ENCODE measurements at regions not wholly inside any gene's neighbourhood (a gene's known extent, or its start where the extent isn't known, plus 50 kb on each side); places are given as distances from the start of the nearest gene placed in this dataset.
"Not testable (repeated sequence)": the region's sequence is repeated elsewhere in the genome, so short reads cannot be mapped to it uniquely, and the experiment has no call there.

GRCh38 chr3:30539772-30540171 is 66.6 kb upstream of the TGFBR2 start:
- H2AK5ac ChIP-seq (ENCODE audit: low read length, severe bottlenecking) = no peak overlapping the region
- peak overlapping the region; percentile 76 for H3K9ac ChIP-seq (ENCODE audit: low read length)
- H3K9me3 ChIP-seq (ENCODE audit: control insufficient read depth, low read length) = no peaks in the 10 kb centered on the region
- H2AFZ ChIP-seq (ENCODE audit: low read depth, low read length) = no peak overlapping the region
- no peak overlapping the region for H3K18ac ChIP-seq (ENCODE audit: low read depth in 1 of 2, low read length in 2 of 2)
- H2BK120ac ChIP-seq (ENCODE audit: low read depth, low read length) = no peak overlapping the region
- H3K4me1 ChIP-seq (ENCODE audit: control insufficient read depth, insufficient read depth, low read depth, low read length) = no peaks in the 10 kb centered on the region
- H3K23ac ChIP-seq (ENCODE audit: low read length in 2 of 2) = no peak overlapping the region
- H3K79me1 ChIP-seq (replicated peaks; ENCODE audit: low read length, poor library complexity, severe bottlenecking) = no peaks in the 10 kb centered on the region
- no peaks in the 10 kb centered on the region for H3K27me3 ChIP-seq (ENCODE audit: control insufficient read depth in 1 of 2, insufficient read depth in 1 of 2, low read length in 2 of 2)
- no peak overlapping the region for H2BK12ac ChIP-seq (ENCODE audit: low read length in 2 of 2)
- 0% methylated on average over 1 of the region's 1 CpG for WGBS
- peak overlapping the region; percentile 93 for H3K27ac ChIP-seq (ENCODE audit: low read length, poor library complexity, severe bottlenecking)
- peak; percentile 42 for DNase-seq
- H4K91ac ChIP-seq (ENCODE audit: low read length) = no peak overlapping the region
- no peak overlapping the region for H3K4me2 ChIP-seq (ENCODE audit: low read length, poor library complexity, severe bottlenecking)
- H2BK15ac ChIP-seq (ENCODE audit: low read depth, poor library complexity, severe bottlenecking) = no peak overlapping the region
- no peak overlapping the region for H3K14ac ChIP-seq (ENCODE audit: low read length in 2 of 2)
- H3K4ac ChIP-seq (ENCODE audit: low read depth in 1 of 2, low read length in 2 of 2) = no peak overlapping the region
- no peak overlapping the region for H3K4me3 ChIP-seq (ENCODE audit: insufficient read depth in 1 of 2, low read depth in 1 of 2, low read length in 2 of 2)
- no peak overlapping the region for H2BK5ac ChIP-seq (ENCODE audit: low read depth, low read length, poor library complexity, severe bottlenecking)
- no peaks in the 10 kb centered on the region for H3K36me3 ChIP-seq (ENCODE audit: control insufficient read depth in 1 of 2, insufficient read depth in 2 of 2, low read depth in 1 of 2, low read length in 2 of 2)
- H4K8ac ChIP-seq (ENCODE audit: low read length) = no peak overlapping the region

GRCh38 chr3:30541156-30541555 is 65.2 kb upstream of the TGFBR2 start:
- not testable (repeated sequence) for H3K14ac ChIP-seq (ENCODE audit: low read length in 2 of 2); H3K27ac ChIP-seq (ENCODE audit: low read length, poor library complexity, severe bottlenecking); H3K27me3 ChIP-seq (ENCODE audit: control insufficient read depth in 1 of 2, insufficient read depth in 1 of 2, low read length in 2 of 2); H4K91ac ChIP-seq (ENCODE audit: low read length); H2AFZ ChIP-seq (ENCODE audit: low read depth, low read length); H4K8ac ChIP-seq (ENCODE audit: low read length); H2BK12ac ChIP-seq (ENCODE audit: low read length in 2 of 2); H3K4me2 ChIP-seq (ENCODE audit: low read length, poor library complexity, severe bottlenecking); H3K4me1 ChIP-seq (ENCODE audit: control insufficient read depth, insufficient read depth, low read depth, low read length); H2BK5ac ChIP-seq (ENCODE audit: low read depth, low read length, poor library complexity, severe bottlenecking); H3K23ac ChIP-seq (ENCODE audit: low read length in 2 of 2); H2BK120ac ChIP-seq (ENCODE audit: low read depth, low read length); H3K4ac ChIP-seq (ENCODE audit: low read depth in 1 of 2, low read length in 2 of 2); DNase-seq; H3K18ac ChIP-seq (ENCODE audit: low read depth in 1 of 2, low read length in 2 of 2); H3K36me3 ChIP-seq (ENCODE audit: control insufficient read depth in 1 of 2, insufficient read depth in 2 of 2, low read depth in 1 of 2, low read length in 2 of 2); H3K9me3 ChIP-seq (ENCODE audit: control insufficient read depth, low read length); H3K4me3 ChIP-seq (ENCODE audit: insufficient read depth in 1 of 2, low read depth in 1 of 2, low read length in 2 of 2); H3K79me1 ChIP-seq (replicated peaks; ENCODE audit: low read length, poor library complexity, severe bottlenecking); H3K9ac ChIP-seq (ENCODE audit: low read length); H2BK15ac ChIP-seq (ENCODE audit: low read depth, poor library complexity, severe bottlenecking); H2AK5ac ChIP-seq (ENCODE audit: low read length, severe bottlenecking)

- H3K36me3 ChIP-seq (ENCODE audit: control insufficient read depth in 1 of 2, insufficient read depth in 2 of 2, low read depth in 1 of 2, low read length in 2 of 2) = no peaks in the 10 kb centered on the region
- no peak overlapping the region for H2AK5ac ChIP-seq (ENCODE audit: low read length, severe bottlenecking)
- H3K9me3 ChIP-seq (ENCODE audit: control insufficient read depth, low read length) = no peaks in the 10 kb centered on the region
- H4K8ac ChIP-seq (ENCODE audit: low read length) = no peak overlapping the region
- H3K14ac ChIP-seq (ENCODE audit: low read length in 2 of 2) = no peak overlapping the region
- peak overlapping the region in 1 of 2 experiments; percentile 88 for H2BK12ac ChIP-seq (ENCODE audit: low read length in 2 of 2)
- H3K23ac ChIP-seq (ENCODE audit: low read length in 2 of 2) = no peak overlapping the region
- H3K27me3 ChIP-seq (ENCODE audit: control insufficient read depth in 1 of 2, insufficient read depth in 1 of 2, low read length in 2 of 2) = no peaks in the 10 kb centered on the region
- H2BK120ac ChIP-seq (ENCODE audit: low read depth, low read length) = no peak overlapping the region
- DNase-seq = no peak
- no peak overlapping the region for H3K4ac ChIP-seq (ENCODE audit: low read depth in 1 of 2, low read length in 2 of 2)
- no peak overlapping the region for H2BK15ac ChIP-seq (ENCODE audit: low read depth, poor library complexity, severe bottlenecking)
- no peak overlapping the region for H3K9ac ChIP-seq (ENCODE audit: low read length)
- H2AFZ ChIP-seq (ENCODE audit: low read depth, low read length) = no peak overlapping the region
- no peak overlapping the region for H3K27ac ChIP-seq (ENCODE audit: low read length, poor library complexity, severe bottlenecking)
- no peaks in the 10 kb centered on the region for H3K79me1 ChIP-seq (replicated peaks; ENCODE audit: low read length, poor library complexity, severe bottlenecking)
- no peak overlapping the region for H3K18ac ChIP-seq (ENCODE audit: low read depth in 1 of 2, low read length in 2 of 2)
- no peak overlapping the region for H3K4me2 ChIP-seq (ENCODE audit: low read length, poor library complexity, severe bottlenecking)
- H2BK5ac ChIP-seq (ENCODE audit: low read depth, low read length, poor library complexity, severe bottlenecking) = no peak overlapping the region
- H4K91ac ChIP-seq (ENCODE audit: low read length) = no peak overlapping the region
- H3K4me3 ChIP-seq (ENCODE audit: insufficient read depth in 1 of 2, low read depth in 1 of 2, low read length in 2 of 2) = no peak overlapping the region
- 98% methylated on average over 6 of the region's 8 CpGs for WGBS
- no peaks in the 10 kb centered on the region for H3K4me1 ChIP-seq (ENCODE audit: control insufficient read depth, insufficient read depth, low read depth, low read length)
Measured at GRCh38 chr3:30542897-30543296, 63.5 kb upstream of the TGFBR2 start.

- Histone ChIP-seq H3K4me1 (ENCODE audit: control insufficient read depth, insufficient read depth, low read depth, low read length) (no peaks in the 10 kb centered on the region), H3K9ac (ENCODE audit: low read length) (peak overlapping the region; percentile 67), H3K23ac (ENCODE audit: low read length in 2 of 2) (no peak overlapping the region), H3K4me2 (ENCODE audit: low read length, poor library complexity, severe bottlenecking) (no peak overlapping the region), H3K27me3 (ENCODE audit: control insufficient read depth in 1 of 2, insufficient read depth in 1 of 2, low read length in 2 of 2) (no peaks in the 10 kb centered on the region), H3K9me3 (ENCODE audit: control insufficient read depth, low read length) (no peaks in the 10 kb centered on the region), H3K18ac (ENCODE audit: low read depth in 1 of 2, low read length in 2 of 2) (no peak overlapping the region), H2AFZ (ENCODE audit: low read depth, low read length) (no peak overlapping the region), H2BK120ac (ENCODE audit: low read depth, low read length) (no peak overlapping the region), H2BK15ac (ENCODE audit: low read depth, poor library complexity, severe bottlenecking) (no peak overlapping the region), H3K27ac (ENCODE audit: low read length, poor library complexity, severe bottlenecking) (no peak overlapping the region), H4K91ac (ENCODE audit: low read length) (no peak overlapping the region), H3K79me1 (replicated peaks; ENCODE audit: low read length, poor library complexity, severe bottlenecking) (no peaks in the 10 kb centered on the region), H4K8ac (ENCODE audit: low read length) (no peak overlapping the region), H3K4me3 (ENCODE audit: insufficient read depth in 1 of 2, low read depth in 1 of 2, low read length in 2 of 2) (no peak overlapping the region), H3K36me3 (ENCODE audit: control insufficient read depth in 1 of 2, insufficient read depth in 2 of 2, low read depth in 1 of 2, low read length in 2 of 2) (no peaks in the 10 kb centered on the region), H2AK5ac (ENCODE audit: low read length, severe bottlenecking) (no peak overlapping the region), H2BK5ac (ENCODE audit: low read depth, low read length, poor library complexity, severe bottlenecking) (no peak overlapping the region), H3K14ac (ENCODE audit: low read length in 2 of 2) (no peak overlapping the region), H2BK12ac (ENCODE audit: low read length in 2 of 2) (no peak overlapping the region), H3K4ac (ENCODE audit: low read depth in 1 of 2, low read length in 2 of 2) (no peak overlapping the region)
- WGBS = 0% methylated on average over 2 of the region's 3 CpGs
- peak; percentile 93 for DNase-seq
Measured at GRCh38 chr3:30544812-30545211, 61.6 kb upstream of the TGFBR2 start.
